H9 (cell line): ENCODE measurements at regions not wholly inside any gene's neighbourhood (a gene's known extent, or its start where the extent isn't known, plus 50 kb on each side); places are given as distances from the start of the nearest gene placed in this dataset.

Experiments used
- DNase-seq: peaks from one replicate; pipeline ENCODE4 v3.0.0-alpha.2; 2017
- H2AFZ ChIP-seq: one replicate; pipeline ENCODE4 v1.6.1; 2013; ENCODE audit warnings: mild to moderate bottlenecking, low read length, control low read depth, moderate library complexity
- H2AK5ac ChIP-seq: 2 replicates; pipeline ENCODE4 v1.6.1; 2013; ENCODE audit warnings: low read length, control low read depth, mixed read lengths; ENCODE audit not compliant: insufficient read length
- H2BK120ac ChIP-seq: one replicate; pipeline ENCODE4 v1.6.1; 2013; ENCODE audit warnings: low read depth, mild to moderate bottlenecking, low read length, control low read depth, inconsistent platforms; ENCODE audit not compliant: poor library complexity, severe bottlenecking
- H2BK12ac ChIP-seq: 2 replicates; pipeline ENCODE4 v1.6.1; 2013; ENCODE audit warnings: low read length, control low read depth, mixed read lengths, low read depth; ENCODE audit not compliant: insufficient read length
- H2BK15ac ChIP-seq: 2 replicates; pipeline ENCODE4 v1.6.1; 2013; ENCODE audit warnings: low read depth, low read length, control low read depth
- H2BK20ac ChIP-seq: one replicate; pipeline ENCODE4 v1.6.1; 2013; ENCODE audit warnings: low read depth, mild to moderate bottlenecking, low read length, control low read depth, inconsistent platforms; ENCODE audit not compliant: poor library complexity, severe bottlenecking
- H2BK5ac ChIP-seq: 2 replicates; pipeline ENCODE4 v1.6.1; 2013; ENCODE audit warnings: low read length, control low read depth, mixed read lengths; ENCODE audit not compliant: insufficient read length
- H3K14ac ChIP-seq: 2 replicates; pipeline ENCODE4 v1.6.1; 2013; ENCODE audit warnings: low read length, control low read depth; ENCODE audit not compliant: insufficient read depth
- H3K18ac ChIP-seq: 2 replicates; pipeline ENCODE4 v1.6.1; 2013; ENCODE audit warnings: low read depth, mild to moderate bottlenecking, mixed read lengths, low read length, control low read depth; ENCODE audit not compliant: insufficient read length
- H3K23ac ChIP-seq: 2 replicates; pipeline ENCODE4 v1.6.1; 2013; ENCODE audit warnings: low read length, control low read depth, mixed read lengths, low read depth; ENCODE audit not compliant: insufficient read length
- H3K23me2 ChIP-seq: 2 replicates; pipeline ENCODE4 v1.6.1; 2013; ENCODE audit warnings: low read depth, mild to moderate bottlenecking, mixed read lengths, low read length, control low read depth; ENCODE audit not compliant: insufficient read length, poor library complexity, severe bottlenecking
- H3K27ac ChIP-seq: 2 replicates; pipeline ENCODE4 v1.5.1; 2013; ENCODE audit warnings: low read length, control low read depth, mixed read lengths, low read depth; ENCODE audit not compliant: insufficient read length
- H3K27me3 ChIP-seq: 2 replicates; pipeline ENCODE4 v1.6.1; 2013; ENCODE audit warnings: low read length, control low read depth, inconsistent platforms; ENCODE audit not compliant: insufficient read depth
- H3K4ac ChIP-seq: 2 replicates; pipeline ENCODE4 v1.6.1; 2013; ENCODE audit warnings: low read depth, mild to moderate bottlenecking, control low read depth, inconsistent platforms, low read length, moderate library complexity
- H3K4me1 ChIP-seq: 2 replicates; pipeline ENCODE4 v1.6.1; 2013; ENCODE audit warnings: low read length, control low read depth, inconsistent platforms; ENCODE audit not compliant: insufficient read depth
- H3K4me2 ChIP-seq: 2 replicates; pipeline ENCODE4 v1.6.1; 2013; ENCODE audit warnings: low read length, control low read depth, mixed read lengths; ENCODE audit not compliant: insufficient read length, insufficient read depth
- H3K56ac ChIP-seq: 2 replicates; pipeline ENCODE4 v1.6.1; 2013; ENCODE audit warnings: low read depth, mild to moderate bottlenecking, mixed read lengths, low read length, control low read depth; ENCODE audit not compliant: insufficient read length
- H3K79me1 ChIP-seq: 2 replicates; pipeline ENCODE4 v1.6.1; 2013; ENCODE audit warnings: low read depth, mild to moderate bottlenecking, moderate library complexity, low read length, control low read depth, inconsistent platforms; ENCODE audit not compliant: insufficient read depth, poor library complexity, severe bottlenecking
- H3K79me2 ChIP-seq: 2 replicates; pipeline ENCODE4 v1.6.1; 2013; ENCODE audit warnings: low read length, control low read depth, inconsistent platforms; ENCODE audit not compliant: insufficient read depth
- H3K9ac ChIP-seq: 2 replicates; pipeline ENCODE4 v1.6.1; 2013; ENCODE audit warnings: low read length, control low read depth, mixed read lengths; ENCODE audit not compliant: insufficient read length; ENCODE audit errors: extremely low read depth
- H3K9me3 ChIP-seq: one replicate; pipeline ENCODE4 v1.6.1; 2013; ENCODE audit warnings: low read depth, low read length, inconsistent platforms; ENCODE audit not compliant: control insufficient read depth
- H3T11ph ChIP-seq: one replicate; pipeline ENCODE4 v1.6.1; 2013; ENCODE audit warnings: mild to moderate bottlenecking, low read length, control low read depth, inconsistent platforms
- H4K20me1 ChIP-seq: one replicate; pipeline ENCODE4 v1.6.1; 2013; ENCODE audit not compliant: control insufficient read depth, insufficient read length, insufficient read depth
- H4K5ac ChIP-seq: 2 replicates; pipeline ENCODE4 v1.6.1; 2013; ENCODE audit warnings: low read depth, mild to moderate bottlenecking, mixed read lengths, low read length, control low read depth; ENCODE audit not compliant: insufficient read length
- H4K8ac ChIP-seq: replicated peaks from 2 replicates; pipeline ENCODE4 v1.6.1; 2013; ENCODE audit warnings: low read length, control low read depth, mixed read lengths, low read depth; ENCODE audit not compliant: insufficient read length
- H4K91ac ChIP-seq: 2 replicates; pipeline ENCODE4 v1.6.1; 2013; ENCODE audit warnings: low read depth, mild to moderate bottlenecking, moderate library complexity, mixed read lengths, low read length, control low read depth; ENCODE audit not compliant: insufficient read length
- H3K27ac Mint-ChIP-seq, 3 experiments: 2 replicates in 2 of 3; 3 replicates in 1 of 3; pipeline ENCODE4 v1.8.0; 2020 to 2021; ENCODE audit warnings: mixed read lengths in 3 of 3, mild to moderate bottlenecking in 1 of 3, moderate library complexity in 1 of 3
- H3K27me3 Mint-ChIP-seq: 2 replicates; pipeline ENCODE4 v1.8.0; 2021; ENCODE audit warnings: low read depth, mild to moderate bottlenecking, moderate library complexity, mixed read lengths
- H3K36me3 Mint-ChIP-seq, 3 experiments: 2 replicates in 2 of 3; 3 replicates in 1 of 3; pipeline ENCODE4 v1.8.0; 2020 to 2021; ENCODE audit warnings: low read depth in 3 of 3, mixed read lengths in 3 of 3; ENCODE audit not compliant: insufficient read depth in 1 of 3
- H3K4me1 Mint-ChIP-seq, 2 experiments: 2 replicates each; pipeline ENCODE4 v1.8.0; 2020; ENCODE audit warnings: mixed read lengths in 2 of 2
- H3K4me3 Mint-ChIP-seq, 2 experiments: 2 replicates in 1 of 2; 3 replicates in 1 of 2; pipeline ENCODE4 v1.8.0; 2020 to 2021; ENCODE audit warnings: mild to moderate bottlenecking in 2 of 2, mixed read lengths in 2 of 2, moderate library complexity in 1 of 2
- H3K9me3 Mint-ChIP-seq, 2 experiments: 2 replicates in 1 of 2; 3 replicates in 1 of 2; pipeline ENCODE4 v1.8.0; 2020; ENCODE audit warnings: mild to moderate bottlenecking in 2 of 2, mixed read lengths in 2 of 2, moderate library complexity in 1 of 2
- CTCF ChIP-seq: fragments of 200-600 bp; sonication (generic); conservative IDR thresholded peaks from 3 replicates; pipeline ENCODE4 v1.8.0; 2021; ENCODE audit warnings: antibody characterized with exemption, mild to moderate bottlenecking
- WGBS: extraction: QIAGEN DNeasy Blood & Tissue Kit; methylation state at CpG from one replicate; pipeline ENCODE4 v1.1.7; 2013; ENCODE audit warnings: missing lambda C conversion rate, low lambda C conversion rate, mixed read lengths; ENCODE audit not compliant: insufficient read length; ENCODE audit errors: extremely low coverage; 5-methylcytosine and 5-hydroxymethylcytosine counted together

GRCh38 chr3:88410259-88410658, 260.5 kb downstream of the C3orf38 start:
- Histone ChIP-seq H4K8ac (no peak overlapping the region), H3K56ac (no peak overlapping the region), H3K79me1 (no peaks in the 10 kb centered on the region), H3K23ac (no peak overlapping the region), H2BK20ac (no peak overlapping the region), H3K79me2 (no peaks in the 10 kb centered on the region), H2BK5ac (no peak overlapping the region), H4K5ac (no peak overlapping the region), H3K4ac (no peak overlapping the region), H3K9me3 (no peaks in the 10 kb centered on the region), H2BK12ac (no peak overlapping the region), H4K20me1 (no peaks in the 10 kb centered on the region), H3K18ac (no peak overlapping the region), H2AFZ (no peak overlapping the region), H3K14ac (no peak overlapping the region), H3K9ac (no peak overlapping the region), H3T11ph (no peak overlapping the region), H3K4me1 (no peaks in the 10 kb centered on the region), H3K23me2 (no peaks in the 10 kb centered on the region), H4K91ac (no peak overlapping the region), H2BK15ac (no peak overlapping the region), H3K4me2 (no peak overlapping the region), H2AK5ac (no peak overlapping the region), H2BK120ac (no peak overlapping the region), H3K27ac (no peak overlapping the region), H3K27me3 (no peaks in the 10 kb centered on the region)
- no peak for DNase-seq
- no peak overlapping the region for H3K4me3 Mint-ChIP-seq
- H3K4me1 Mint-ChIP-seq: no peaks in the 10 kb centered on the region
- H3K36me3 Mint-ChIP-seq: no peaks in the 10 kb centered on the region
- H3K27ac Mint-ChIP-seq: no peak overlapping the region
- TF ChIP-seq CTCF: no peak
- H3K27me3 Mint-ChIP-seq: no peaks in the 10 kb centered on the region
- H3K9me3 Mint-ChIP-seq: no peaks in the 10 kb centered on the region
- WGBS: no CpG with 5 or more reads among the region's 3 CpGs
